Ascending aorta (tissue), 2 donors: ENCODE measurements at regions not wholly inside any gene's neighbourhood (a gene's known extent, or its start where the extent isn't known, plus 50 kb on each side); places are given as distances from the start of the nearest gene placed in this dataset.
"Not testable (repeated sequence)": the region's sequence is repeated elsewhere in the genome, so short reads cannot be mapped to it uniquely, and the experiment has no call there.

Source experiments
- DNase-seq, 2 donors: peaks; one replicate each; pipeline ENCODE4 v3.0.0-alpha.2; 2019; ENCODE audit warnings: low spot score in 2 of 2
- H3K27ac ChIP-seq, 2 donors: fragments of 200-600 bp; sonication (generic); one replicate each; pipeline ENCODE4 v1.5.1; 2016 to 2017; ENCODE audit warnings: mild to moderate bottlenecking in 1 of 2
- H3K27me3 ChIP-seq: fragments of 200-600 bp; sonication (generic); one replicate; pipeline ENCODE4 v1.5.1; 2017
- H3K36me3 ChIP-seq, 2 donors: fragments of 200-600 bp; sonication (generic); one replicate each; pipeline ENCODE4 v1.5.1; 2016
- H3K4me1 ChIP-seq, 2 donors: fragments of 200-600 bp; sonication (generic); one replicate each; pipeline ENCODE4 v1.5.1; 2016 to 2017; ENCODE audit warnings: mild to moderate bottlenecking in 1 of 2
- H3K4me3 ChIP-seq, 2 donors: fragments of 200-600 bp; sonication (generic); one replicate each; pipeline ENCODE4 v1.5.1; 2016 to 2017; ENCODE audit warnings: mild to moderate bottlenecking in 1 of 2
- H3K9me3 ChIP-seq, 2 donors: fragments of 200-600 bp; sonication (generic); one replicate each; pipeline ENCODE4 v1.5.1; 2016
- CTCF ChIP-seq, 3 experiments: fragments of 200-600 bp in 2 of 3; fragments of 450-650 bp in 1 of 3; sonication (generic) in 2 of 3; IDR thresholded peaks; one replicate each; pipeline ENCODE4 v1.5.1; 2016 to 2019; ENCODE audit warnings: antibody characterized with exemption in 3 of 3, mild to moderate bottlenecking in 1 of 3, moderate library complexity in 1 of 3
- intact Hi-C: fragments of 100-400 bp; cut with DNase I; formaldehyde crosslinking; loops from one replicate; pipeline ENCODE4 v1.15.1; 2023

GRCh38 chr12:127599436-127599835 lies 667.5 kb upstream of the TMEM132C start:
- no peaks in the 10 kb centered on the region for H3K9me3 ChIP-seq
- H3K4me1 ChIP-seq: peaks cover 0 to 2% of the 10 kb centered on the region in 2 donors
- no peak for TF ChIP-seq CTCF (IDR thresholded peaks at IDR 0.05)
- no peak overlapping the region for H3K4me3 ChIP-seq
- DNase-seq: no peak
- no peaks in the 10 kb centered on the region for H3K36me3 ChIP-seq
- no peaks in the 10 kb centered on the region for H3K27me3 ChIP-seq
- peak overlapping the region; percentile 14 to 19 for H3K27ac ChIP-seq
- intact Hi-C loops: no loop called here

GRCh38 chr12:127600211-127600610 lies 666.8 kb upstream of the TMEM132C start:
- DNase-seq: no peak
- peak overlapping the region in 1 of 2 donors; percentile 19 for H3K27ac ChIP-seq
- intact Hi-C loops: no loop called here
- no peaks in the 10 kb centered on the region for H3K36me3 ChIP-seq
- H3K4me3 ChIP-seq: no peak overlapping the region
- peaks cover 0 to 2% of the 10 kb centered on the region in 2 donors for H3K4me1 ChIP-seq
- H3K27me3 ChIP-seq: no peaks in the 10 kb centered on the region
- TF ChIP-seq CTCF (IDR thresholded peaks at IDR 0.05): no peak
- no peaks in the 10 kb centered on the region for H3K9me3 ChIP-seq

- intact Hi-C loops: no loop called here
- no peak overlapping the region for H3K27ac ChIP-seq
- H3K9me3 ChIP-seq: no peaks in the 10 kb centered on the region
- no peak overlapping the region for H3K4me3 ChIP-seq
- H3K4me1 ChIP-seq: no peaks in the 10 kb centered on the region
- H3K36me3 ChIP-seq: no peaks in the 10 kb centered on the region
- no peaks in the 10 kb centered on the region for H3K27me3 ChIP-seq
- no peak for DNase-seq
- no peak for TF ChIP-seq CTCF (IDR thresholded peaks at IDR 0.05)
These were observed 660.4 kb upstream of the TMEM132C start for GRCh38 chr12:127606476-127607015.

GRCh38 chr12:127607146-127607725 lies 659.7 kb upstream of the TMEM132C start:
- no peak for TF ChIP-seq CTCF (IDR thresholded peaks at IDR 0.05)
- Histone ChIP-seq H3K36me3 (no peaks in the 10 kb centered on the region), H3K9me3 (no peaks in the 10 kb centered on the region), H3K4me3 (no peak overlapping the region), H3K27me3 (no peaks in the 10 kb centered on the region), H3K27ac (no peak overlapping the region), H3K4me1 (no peaks in the 10 kb centered on the region)
- no peak for DNase-seq
- intact Hi-C loops: no loop called here

GRCh38 chr12:127608359-127608758 lies 658.6 kb upstream of the TMEM132C start:
- intact Hi-C loops, H3K4me3 ChIP-seq, H3K27me3 ChIP-seq, H3K36me3 ChIP-seq, H3K4me1 ChIP-seq, DNase-seq, H3K27ac ChIP-seq, H3K9me3 ChIP-seq: not testable (repeated sequence)

- Histone ChIP-seq H3K27me3 (no peaks in the 10 kb centered on the region), H3K36me3 (no peaks in the 10 kb centered on the region), H3K27ac (peak overlapping the region; percentile 58 to 61), H3K4me3 (no peak overlapping the region), H3K9me3 (no peaks in the 10 kb centered on the region), H3K4me1 (peaks cover 0 to 5% of the 10 kb centered on the region in 2 donors)
- intact Hi-C loops: no loop called here
- no peak for DNase-seq
- no peak for TF ChIP-seq CTCF (IDR thresholded peaks at IDR 0.05)
These were observed 653.9 kb upstream of the TMEM132C start for GRCh38 chr12:127613056-127613455.
